Coronary artery (tissue), 2 donors: ENCODE measurements at regions not wholly inside any gene's neighbourhood (a gene's known extent, or its start where the extent isn't known, plus 50 kb on each side); places are given as distances from the start of the nearest gene placed in this dataset.

Source experiments
- DNase-seq: peaks from one replicate; pipeline ENCODE4 v3.0.0-alpha.2; 2017; ENCODE audit warnings: low spot score
- H3K27ac ChIP-seq, 2 donors: fragments of 200-600 bp; sonication (generic); one replicate each; pipeline ENCODE4 v1.5.1; 2016 to 2019
- H3K4me3 ChIP-seq: fragments of 200-600 bp; sonication (generic); 2 replicates; pipeline ENCODE4 v1.5.1; 2016; ENCODE audit warnings: mild to moderate bottlenecking, moderate library complexity
- TF ChIP-seq, protein P1 (sequence below): fragments of 200-600 bp; sonication (generic); IDR thresholded peaks from one replicate; pipeline ENCODE4 v1.5.1; 2019; ENCODE audit warnings: antibody characterized with exemption

DNA sequence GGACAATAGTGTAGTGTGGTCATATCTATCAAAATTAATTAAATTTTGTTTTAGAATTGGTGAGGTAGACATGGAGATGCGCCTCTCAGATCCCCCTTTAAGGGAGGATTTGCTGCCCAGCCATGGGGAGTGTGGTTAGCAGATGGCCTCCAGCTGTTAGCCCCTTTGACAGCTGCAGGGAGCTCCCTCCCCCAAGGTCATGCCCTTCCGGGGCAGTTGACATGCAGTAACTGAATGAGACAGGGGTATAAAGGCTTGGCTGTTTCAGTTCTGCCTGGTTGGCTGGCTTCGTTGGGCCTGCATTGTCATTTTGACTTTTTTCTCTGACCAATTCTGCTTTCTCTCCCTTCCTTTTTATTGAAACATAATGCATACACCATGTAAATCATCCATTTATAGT, 291.5 kb upstream of the SRRM4 start:
- Histone ChIP-seq H3K4me3 (no peak overlapping the region), H3K27ac (no peak overlapping the region)
- TF ChIP-seq, protein P1, sequence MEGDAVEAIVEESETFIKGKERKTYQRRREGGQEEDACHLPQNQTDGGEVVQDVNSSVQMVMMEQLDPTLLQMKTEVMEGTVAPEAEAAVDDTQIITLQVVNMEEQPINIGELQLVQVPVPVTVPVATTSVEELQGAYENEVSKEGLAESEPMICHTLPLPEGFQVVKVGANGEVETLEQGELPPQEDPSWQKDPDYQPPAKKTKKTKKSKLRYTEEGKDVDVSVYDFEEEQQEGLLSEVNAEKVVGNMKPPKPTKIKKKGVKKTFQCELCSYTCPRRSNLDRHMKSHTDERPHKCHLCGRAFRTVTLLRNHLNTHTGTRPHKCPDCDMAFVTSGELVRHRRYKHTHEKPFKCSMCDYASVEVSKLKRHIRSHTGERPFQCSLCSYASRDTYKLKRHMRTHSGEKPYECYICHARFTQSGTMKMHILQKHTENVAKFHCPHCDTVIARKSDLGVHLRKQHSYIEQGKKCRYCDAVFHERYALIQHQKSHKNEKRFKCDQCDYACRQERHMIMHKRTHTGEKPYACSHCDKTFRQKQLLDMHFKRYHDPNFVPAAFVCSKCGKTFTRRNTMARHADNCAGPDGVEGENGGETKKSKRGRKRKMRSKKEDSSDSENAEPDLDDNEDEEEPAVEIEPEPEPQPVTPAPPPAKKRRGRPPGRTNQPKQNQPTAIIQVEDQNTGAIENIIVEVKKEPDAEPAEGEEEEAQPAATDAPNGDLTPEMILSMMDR: no peak
- no peak for DNase-seq

DNA sequence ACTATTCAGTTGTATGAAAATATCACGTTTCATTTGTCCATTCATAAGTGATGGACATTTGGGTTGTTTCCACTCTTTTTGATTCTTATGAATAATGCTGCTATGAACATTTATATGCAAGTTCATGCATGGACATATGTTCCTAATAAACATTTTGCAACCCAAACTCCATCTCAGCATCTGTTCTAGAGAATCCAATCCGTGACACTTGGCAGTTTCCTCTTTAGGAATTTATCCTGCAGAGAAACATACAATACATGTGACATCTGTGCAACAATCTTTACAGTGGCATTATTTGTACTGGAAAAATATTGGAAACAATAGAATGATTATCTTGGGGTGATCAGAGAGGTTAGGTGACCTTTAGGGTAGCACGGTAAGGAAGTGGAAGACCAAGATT, 290.8 kb upstream of the SRRM4 start:
- no peak for DNase-seq
- Histone ChIP-seq H3K27ac (no peak overlapping the region), H3K4me3 (no peak overlapping the region)
- TF ChIP-seq, protein P1: no peak

DNA sequence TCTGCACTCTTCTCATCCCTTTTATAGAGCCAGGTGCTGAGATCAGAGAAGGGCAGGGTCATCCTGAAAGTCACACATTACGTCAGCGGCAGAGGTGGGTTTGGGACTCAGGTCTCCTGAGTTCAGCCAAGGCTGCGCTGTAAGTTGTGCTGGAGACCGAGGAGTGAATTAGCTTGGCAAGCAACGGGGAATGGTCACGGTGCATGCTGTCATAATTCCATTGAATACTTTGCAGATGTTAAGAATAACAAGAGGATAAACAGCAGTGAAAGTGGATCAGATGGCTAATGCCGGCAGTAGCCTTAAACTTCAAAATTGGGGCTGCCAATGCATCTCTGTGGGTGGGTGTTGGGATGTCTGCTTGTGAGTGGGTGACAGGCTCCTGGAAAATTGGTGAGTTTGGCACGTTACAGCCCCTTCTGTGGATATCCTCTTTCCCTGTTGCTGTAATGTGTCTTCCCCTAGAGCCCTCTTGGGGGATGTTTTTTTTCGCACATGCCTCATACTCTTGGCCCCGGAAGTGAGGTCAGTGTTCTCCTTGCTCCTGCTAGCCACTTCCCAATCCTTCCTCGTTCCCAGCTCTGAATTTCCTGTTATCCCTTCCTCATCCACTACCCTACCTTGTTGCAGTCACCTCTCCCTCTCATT, 287.1 kb upstream of the SRRM4 start:
- no peak for DNase-seq
- Histone ChIP-seq H3K27ac (no peak overlapping the region), H3K4me3 (no peak overlapping the region)
- TF ChIP-seq, protein P1: no peak

- Histone ChIP-seq H3K27ac (no peak overlapping the region), H3K4me3 (no peak overlapping the region)
- TF ChIP-seq, protein P1: no peak
- DNase-seq: no peak
Measured at GRCh38 chr12:118704527-118705241, 276.7 kb upstream of the SRRM4 start.

- H3K4me3 ChIP-seq: no peak overlapping the region
- TF ChIP-seq, protein P1: no peak
- no peak for DNase-seq
- no peak overlapping the region for H3K27ac ChIP-seq
Measured at GRCh38 chr12:118706437-118706836, 274.9 kb upstream of the SRRM4 start.

- Histone ChIP-seq H3K4me3 (no peak overlapping the region), H3K27ac (no peak overlapping the region)
- TF ChIP-seq, protein P1: no peak
- DNase-seq: no peak
Measured at GRCh38 chr12:118709946-118710345, 271.4 kb upstream of the SRRM4 start.

- H3K27ac ChIP-seq: no peak overlapping the region
- DNase-seq: no peak
- no peak overlapping the region for H3K4me3 ChIP-seq
- TF ChIP-seq, protein P1: no peak
Measured at GRCh38 chr12:118711185-118711584, 270.2 kb upstream of the SRRM4 start.
